ENCODE measurements at regions not wholly inside any gene's neighbourhood (a gene's known extent, or its start where the extent isn't known, plus 50 kb on each side); places are given as distances from the start of the nearest gene placed in this dataset.

DNA sequence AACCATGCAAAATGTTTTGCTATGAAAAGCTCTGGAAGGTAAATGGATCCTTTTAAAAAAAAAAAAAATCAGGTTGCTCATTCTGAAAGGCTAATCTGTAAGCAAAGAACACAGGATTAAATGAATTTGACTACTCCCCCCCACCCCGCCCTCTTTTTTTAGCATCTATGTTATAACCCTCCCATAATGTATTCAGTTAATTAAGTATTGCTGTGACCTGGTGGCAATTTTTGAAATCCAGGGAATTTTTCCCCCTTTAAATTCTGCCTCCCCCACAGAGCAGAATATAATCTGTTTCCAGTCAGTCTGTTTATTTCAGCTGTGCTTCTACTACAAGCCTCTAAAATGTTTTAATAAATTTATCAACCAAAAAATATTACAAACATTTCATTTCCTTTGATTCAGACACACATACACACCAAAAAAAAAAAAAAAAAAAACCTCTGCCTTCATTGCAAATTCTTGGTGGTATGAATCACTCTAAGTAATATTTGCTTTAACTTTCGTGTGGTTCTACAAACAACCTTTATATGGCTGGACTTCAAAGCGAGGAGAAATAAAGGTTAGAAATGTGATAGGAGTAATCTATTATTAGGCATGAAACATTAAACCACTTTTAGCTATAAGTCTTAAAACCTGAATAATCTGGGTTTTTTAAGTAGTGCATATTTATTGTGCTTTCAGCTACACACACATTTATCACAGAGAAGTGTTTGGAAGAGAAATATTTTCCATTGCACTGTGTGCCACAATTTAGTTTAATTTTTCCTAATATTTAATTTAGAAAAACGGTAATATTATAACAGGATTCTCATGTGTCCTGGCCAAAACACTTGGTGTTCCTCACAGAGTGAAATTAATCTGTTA, 64.4 kb upstream of the ARID5B start:
- no peak for TF ChIP-seq GATA2 (IDR thresholded peaks at IDR 0.05; ENCODE audit: low read depth, low read length)
- no peak for TF ChIP-seq GATA3 (IDR thresholded peaks at IDR 0.05; ENCODE audit: low read depth, low read length)

Measured in SH-SY5Y (cell line).